Activated T-cell treated with anti-CD3 and anti-CD28 coated beads, Interleukin-2, amount 50 U/mL, for 4 hours (primary cell): ENCODE measurements at regions not wholly inside any gene's neighbourhood (a gene's known extent, or its start where the extent isn't known, plus 50 kb on each side); places are given as distances from the start of the nearest gene placed in this dataset.

Source experiments
- ATAC-seq, 2 donors: fragments of 200-7000 bp; cut with Tn5 transposase; one replicate each; pipeline ENCODE4 v1.10.0; 2021
- DNase-seq: peaks from one replicate; pipeline ENCODE4 v3.0.0-alpha.2; 2020
- H3K27me3 Mint-ChIP-seq: one replicate; pipeline ENCODE4 v1.8.0; 2021; ENCODE audit warnings: low read depth, mixed read lengths
- H3K36me3 Mint-ChIP-seq: one replicate; pipeline ENCODE4 v1.8.0; 2022; ENCODE audit warnings: mixed read lengths; ENCODE audit not compliant: insufficient read depth
- H3K4me1 Mint-ChIP-seq: one replicate; pipeline ENCODE4 v1.8.0; 2021; ENCODE audit warnings: low read depth, mixed read lengths
- H3K4me3 Mint-ChIP-seq: one replicate; pipeline ENCODE4 v1.8.0; 2021; ENCODE audit warnings: mild to moderate bottlenecking, moderate library complexity, mixed read lengths
- H3K9me3 Mint-ChIP-seq: one replicate; pipeline ENCODE4 v1.8.0; 2021; ENCODE audit warnings: mixed read lengths

GRCh38 chr18:37778417-37779165 lies 213.0 kb upstream of the CELF4 start:
- ATAC-seq (peak in 1 of 2 donors; percentile 48), DNase-seq (no peak)
- no peaks in the 10 kb centered on the region for H3K36me3 Mint-ChIP-seq
- no peaks in the 10 kb centered on the region for H3K4me1 Mint-ChIP-seq
- no peak overlapping the region for H3K4me3 Mint-ChIP-seq
- no peaks in the 10 kb centered on the region for H3K9me3 Mint-ChIP-seq
- no peaks in the 10 kb centered on the region for H3K27me3 Mint-ChIP-seq

DNA sequence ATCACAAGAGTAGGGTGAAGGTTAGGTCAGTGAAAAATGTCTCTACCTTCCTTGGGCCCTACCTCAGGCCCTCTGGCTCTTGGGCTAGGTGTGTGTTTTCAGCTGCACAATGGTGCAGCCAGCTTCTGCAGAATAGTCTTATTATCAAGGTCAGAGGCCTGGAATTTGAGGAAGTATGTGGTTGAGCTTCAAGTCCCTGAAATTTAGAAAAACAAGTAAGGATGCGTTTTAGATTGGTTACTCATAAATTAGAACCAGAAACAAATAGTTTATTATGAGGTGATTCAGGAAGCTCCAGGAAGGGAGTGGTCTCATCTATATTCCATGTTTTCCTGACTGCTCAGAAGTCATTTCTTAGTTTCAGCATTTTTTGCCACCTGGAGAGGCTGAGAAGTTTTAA lies 204.2 kb upstream of the CELF4 start:
- no peak for DNase-seq
- H3K36me3 Mint-ChIP-seq: no peaks in the 10 kb centered on the region
- ATAC-seq: no peak
- H3K27me3 Mint-ChIP-seq: no peaks in the 10 kb centered on the region
- no peaks in the 10 kb centered on the region for H3K9me3 Mint-ChIP-seq
- no peak overlapping the region for H3K4me3 Mint-ChIP-seq
- no peaks in the 10 kb centered on the region for H3K4me1 Mint-ChIP-seq

DNA sequence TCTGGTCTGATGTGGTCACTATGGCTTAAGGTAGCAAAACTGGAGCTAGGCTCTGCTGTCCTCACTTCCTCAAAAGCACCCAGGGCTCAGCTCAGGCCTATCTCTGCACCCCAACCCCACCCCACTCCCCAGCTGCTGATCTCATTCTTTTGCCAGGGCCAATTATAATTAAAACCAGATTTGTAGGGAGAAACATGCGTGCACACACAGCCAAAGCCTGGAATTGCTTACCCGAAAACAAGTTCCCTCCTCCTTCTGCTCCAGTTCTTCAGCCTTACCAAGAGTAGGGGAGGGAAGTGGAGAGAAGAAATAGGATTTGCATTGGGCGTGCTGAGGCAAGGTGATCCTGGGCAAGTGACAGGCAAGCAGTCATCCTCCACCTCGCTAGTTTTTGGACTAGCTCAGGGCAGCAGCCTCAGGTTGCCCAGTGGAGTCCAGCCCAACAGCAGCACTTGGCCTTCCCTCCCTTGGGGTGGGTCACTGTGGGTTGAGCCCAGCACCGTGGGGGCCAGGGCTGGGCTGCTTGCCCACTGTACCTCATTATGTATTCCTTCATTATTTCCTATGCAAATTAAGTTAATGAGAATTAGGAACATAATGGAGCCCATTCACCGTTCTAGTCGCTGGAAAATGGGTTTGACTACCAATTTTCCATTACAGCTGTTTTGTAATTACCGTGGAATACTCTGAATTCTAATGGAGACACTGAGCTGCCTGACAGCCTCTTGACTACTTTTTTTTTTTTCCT lies 199.1 kb upstream of the CELF4 start:
- H3K9me3 Mint-ChIP-seq: no peaks in the 10 kb centered on the region
- H3K36me3 Mint-ChIP-seq: no peaks in the 10 kb centered on the region
- H3K4me1 Mint-ChIP-seq: no peaks in the 10 kb centered on the region
- DNase-seq (no peak), ATAC-seq (no peak)
- no peak overlapping the region for H3K4me3 Mint-ChIP-seq
- no peaks in the 10 kb centered on the region for H3K27me3 Mint-ChIP-seq

- Mint-ChIP-seq H3K36me3 (no peaks in the 10 kb centered on the region), H3K4me3 (no peak overlapping the region), H3K4me1 (no peaks in the 10 kb centered on the region), H3K27me3 (no peaks in the 10 kb centered on the region), H3K9me3 (no peaks in the 10 kb centered on the region)
- DNase-seq (no peak), ATAC-seq (no peak)
These were observed 196.6 kb upstream of the CELF4 start for GRCh38 chr18:37762076-37762621.

DNA sequence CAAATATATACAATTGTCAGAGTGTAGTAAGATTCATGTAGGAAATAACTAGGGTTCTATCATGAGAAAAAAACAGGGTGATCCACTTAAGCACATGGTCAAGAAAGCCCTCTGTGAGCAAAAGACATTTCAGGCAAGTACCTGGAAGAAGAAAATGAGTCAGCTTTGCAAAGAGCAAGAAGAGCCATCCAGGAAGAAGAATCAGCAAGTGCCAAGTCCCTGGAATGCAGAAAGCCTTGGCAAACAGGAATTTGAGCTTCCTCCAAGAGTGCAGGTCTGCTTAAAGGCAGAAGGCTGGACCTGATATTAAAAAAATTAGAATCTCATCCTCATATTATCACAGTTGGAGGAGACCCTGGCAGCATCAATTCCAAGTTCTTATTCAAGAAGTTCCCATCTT lies 188.5 kb upstream of the CELF4 start:
- Mint-ChIP-seq H3K36me3 (no peaks in the 10 kb centered on the region), H3K9me3 (no peaks in the 10 kb centered on the region), H3K27me3 (no peaks in the 10 kb centered on the region), H3K4me1 (no peaks in the 10 kb centered on the region), H3K4me3 (no peak overlapping the region)
- no peak for DNase-seq
- no peak for ATAC-seq

- Mint-ChIP-seq H3K4me1 (no peaks in the 10 kb centered on the region), H3K36me3 (no peaks in the 10 kb centered on the region), H3K4me3 (no peak overlapping the region), H3K9me3 (no peaks in the 10 kb centered on the region), H3K27me3 (no peaks in the 10 kb centered on the region)
- DNase-seq: no peak
- no peak for ATAC-seq
These were observed 176.8 kb upstream of the CELF4 start for GRCh38 chr18:37742436-37742835.

DNA sequence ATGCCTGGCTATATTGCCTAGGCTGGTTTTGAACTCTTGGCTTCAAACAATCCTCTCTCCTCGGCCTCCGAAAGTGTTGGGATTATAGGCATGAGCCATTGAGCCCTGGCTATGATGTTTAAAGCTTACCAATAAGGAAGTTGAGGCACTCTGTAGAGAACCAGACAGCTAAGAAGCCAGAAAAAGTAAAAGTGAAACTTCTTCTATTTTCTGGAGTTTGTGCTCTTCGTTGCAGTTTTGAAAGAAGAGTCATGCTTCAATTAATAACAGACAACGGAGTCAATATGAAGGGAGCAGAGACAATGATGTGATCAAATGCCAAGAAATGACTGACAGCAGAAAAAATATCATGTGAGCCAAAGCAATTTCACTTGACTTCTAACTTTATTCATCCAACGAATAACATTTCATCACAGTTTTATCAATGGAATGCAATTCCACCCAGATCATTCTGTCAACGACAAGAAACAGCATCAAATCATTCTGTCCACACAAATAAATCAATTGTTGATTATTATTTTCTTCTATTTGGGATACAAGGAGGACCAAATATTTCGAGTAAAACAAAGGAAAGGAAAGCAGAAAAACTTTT lies 175.5 kb upstream of the CELF4 start:
- H3K4me1 Mint-ChIP-seq: no peaks in the 10 kb centered on the region
- no peak overlapping the region for H3K4me3 Mint-ChIP-seq
- H3K27me3 Mint-ChIP-seq: no peaks in the 10 kb centered on the region
- H3K36me3 Mint-ChIP-seq: no peaks in the 10 kb centered on the region
- DNase-seq: no peak
- no peak for ATAC-seq
- H3K9me3 Mint-ChIP-seq: peaks cover 2% of the 10 kb centered on the region

DNA sequence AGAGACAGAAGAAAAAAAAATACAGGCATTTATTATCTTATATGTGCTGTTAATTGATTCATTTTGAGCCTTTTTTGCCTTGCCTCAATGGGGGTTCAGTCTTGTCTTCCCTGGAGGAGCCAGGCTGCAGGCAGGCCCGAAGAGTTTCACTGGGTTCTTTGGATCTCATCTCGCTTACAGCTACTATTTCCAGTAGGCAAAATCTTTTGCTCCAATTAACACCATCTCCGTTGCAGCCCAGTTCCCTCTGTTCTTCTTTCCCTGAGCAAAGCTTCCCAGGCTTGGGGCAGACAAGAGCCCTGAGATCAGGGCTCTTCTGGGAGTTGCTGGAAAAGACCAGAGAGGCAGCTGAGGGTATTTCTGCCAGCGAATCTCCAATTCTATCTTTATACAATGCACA lies 168.8 kb upstream of the CELF4 start:
- ATAC-seq: no peak
- Mint-ChIP-seq H3K9me3 (peaks cover 3% of the 10 kb centered on the region), H3K4me1 (no peaks in the 10 kb centered on the region), H3K27me3 (no peaks in the 10 kb centered on the region), H3K4me3 (no peak overlapping the region), H3K36me3 (no peaks in the 10 kb centered on the region)
- no peak for DNase-seq

DNA sequence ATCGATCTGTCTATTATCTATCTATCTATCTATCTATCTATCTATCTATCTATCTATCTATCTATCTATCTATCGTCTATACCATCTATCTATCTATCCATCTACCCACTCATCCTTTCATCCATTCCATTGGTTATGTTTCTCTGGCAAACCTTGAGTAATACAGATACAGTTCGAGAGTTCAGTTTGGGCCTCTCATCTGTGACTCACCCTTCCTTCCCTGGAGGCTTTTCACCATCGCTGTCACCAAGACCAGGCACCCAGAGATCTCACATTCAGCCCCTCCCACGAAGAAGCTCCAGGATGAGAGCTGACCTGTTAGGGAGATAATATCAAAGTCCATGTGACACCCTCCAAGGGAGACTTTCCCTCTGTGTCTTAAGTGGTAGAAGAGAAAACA lies 164.1 kb upstream of the CELF4 start:
- ATAC-seq (no peak), DNase-seq (no peak)
- Mint-ChIP-seq H3K9me3 (no peaks in the 10 kb centered on the region), H3K4me3 (no peak overlapping the region), H3K36me3 (no peaks in the 10 kb centered on the region), H3K27me3 (no peaks in the 10 kb centered on the region), H3K4me1 (no peaks in the 10 kb centered on the region)

DNA sequence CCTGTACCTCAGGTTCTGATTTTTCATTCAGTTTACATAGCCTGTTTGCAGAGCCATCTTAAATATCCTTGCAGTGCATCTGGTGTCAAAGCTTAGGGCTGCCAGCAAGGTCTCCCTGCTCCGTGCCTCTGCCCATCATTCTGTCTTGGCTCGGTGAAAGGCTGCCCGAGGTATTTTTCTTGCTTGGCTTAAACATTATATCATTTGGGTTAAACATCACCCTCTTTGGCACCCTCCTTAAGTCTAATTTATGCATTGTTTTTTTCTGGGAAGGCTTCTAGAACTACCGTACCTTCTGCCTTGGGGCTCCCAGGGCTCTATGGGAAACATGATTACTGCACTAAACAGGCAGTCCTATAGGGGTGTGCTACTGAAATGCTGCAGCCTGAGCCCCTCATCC lies 158.6 kb upstream of the CELF4 start:
- ATAC-seq: no peak
- DNase-seq: no peak
- Mint-ChIP-seq H3K4me3 (no peak overlapping the region), H3K36me3 (no peaks in the 10 kb centered on the region), H3K4me1 (no peaks in the 10 kb centered on the region), H3K9me3 (no peaks in the 10 kb centered on the region), H3K27me3 (peaks cover 2% of the 10 kb centered on the region)

- no peaks in the 10 kb centered on the region for H3K36me3 Mint-ChIP-seq
- H3K4me3 Mint-ChIP-seq: no peak overlapping the region
- H3K27me3 Mint-ChIP-seq: peaks cover 2% of the 10 kb centered on the region
These were observed 156.2 kb upstream of the CELF4 start for GRCh38 chr18:37721544-37722522.

DNA sequence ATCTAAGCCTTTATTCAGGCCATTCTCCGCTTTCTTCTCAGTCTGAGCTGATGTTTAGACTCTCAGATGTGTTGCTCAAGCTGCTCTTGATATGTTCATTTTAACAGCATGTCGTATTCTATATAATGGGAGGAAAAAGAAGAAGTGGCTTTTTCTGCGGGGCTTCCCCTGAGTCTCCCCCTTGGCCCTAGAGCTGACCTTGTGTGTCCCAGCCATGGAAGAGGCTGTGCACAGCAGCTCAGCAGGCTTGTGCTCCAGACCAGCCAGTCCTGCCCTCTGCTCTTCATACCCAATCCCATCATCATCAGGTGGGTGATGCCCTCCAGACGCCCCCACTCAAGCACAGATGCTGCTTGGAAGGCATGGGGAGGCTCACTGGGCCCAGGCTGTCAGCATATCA lies 155.1 kb upstream of the CELF4 start:
- DNase-seq: no peak

More at GRCh38 chr18:37721544-37722522, 156.2 kb upstream of the CELF4 start:
- no peak for DNase-seq
- ATAC-seq: peak in 1 of 2 donors; percentile 25
- no peaks in the 10 kb centered on the region for H3K4me1 Mint-ChIP-seq
- no peaks in the 10 kb centered on the region for H3K9me3 Mint-ChIP-seq

GRCh38 chr18:37717656-37718055 lies 152.1 kb upstream of the CELF4 start:
- H3K4me3 Mint-ChIP-seq: no peak overlapping the region
- ATAC-seq (no peak), DNase-seq (no peak)
- no peaks in the 10 kb centered on the region for H3K9me3 Mint-ChIP-seq
- H3K36me3 Mint-ChIP-seq: no peaks in the 10 kb centered on the region
- H3K27me3 Mint-ChIP-seq: peaks cover 2% of the 10 kb centered on the region
- H3K4me1 Mint-ChIP-seq: no peaks in the 10 kb centered on the region

More for the DNA sequence above, 155.1 kb upstream of the CELF4 start:
- no peak for ATAC-seq
- Mint-ChIP-seq H3K4me3 (no peak overlapping the region), H3K27me3 (peaks cover 2% of the 10 kb centered on the region), H3K9me3 (no peaks in the 10 kb centered on the region), H3K4me1 (no peaks in the 10 kb centered on the region), H3K36me3 (no peaks in the 10 kb centered on the region)

GRCh38 chr18:37717098-37717497 lies 151.5 kb upstream of the CELF4 start:
- Mint-ChIP-seq H3K4me3 (no peak overlapping the region), H3K36me3 (no peaks in the 10 kb centered on the region), H3K9me3 (no peaks in the 10 kb centered on the region), H3K4me1 (no peaks in the 10 kb centered on the region), H3K27me3 (peaks cover 2% of the 10 kb centered on the region)
- no peak for DNase-seq
- no peak for ATAC-seq
